Left renal pelvis (tissue), 4 donors: ENCODE measurements at regions not wholly inside any gene's neighbourhood (a gene's known extent, or its start where the extent isn't known, plus 50 kb on each side); places are given as distances from the start of the nearest gene placed in this dataset.

Experiments
- DNase-seq, 4 donors: peaks; one replicate each; pipeline ENCODE4 v3.0.0-alpha.2; 2013; ENCODE audit warnings: low read depth in 4 of 4, low spot score in 3 of 4

DNA sequence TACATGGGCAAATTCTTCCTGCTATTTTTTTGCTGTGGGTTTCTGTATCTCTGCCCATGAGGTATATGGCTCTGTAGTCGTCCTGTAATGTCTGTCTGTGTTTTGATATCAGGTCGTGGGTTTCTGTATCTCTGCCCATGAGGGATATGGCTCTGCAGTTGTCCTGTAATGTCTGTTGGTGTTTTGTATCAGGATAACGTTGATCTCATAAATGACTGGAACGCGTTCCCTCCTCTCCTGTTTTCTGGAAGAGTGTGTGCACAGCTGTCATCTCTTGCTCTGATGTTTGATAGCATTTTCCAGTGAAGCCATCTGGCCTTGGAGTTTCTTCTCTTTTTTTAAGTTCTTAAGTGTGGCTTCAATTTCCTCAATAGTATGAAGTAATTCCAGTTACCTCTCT lies 57.2 kb downstream of the SOX1 start:
- DNase-seq, result no peak

DNA sequence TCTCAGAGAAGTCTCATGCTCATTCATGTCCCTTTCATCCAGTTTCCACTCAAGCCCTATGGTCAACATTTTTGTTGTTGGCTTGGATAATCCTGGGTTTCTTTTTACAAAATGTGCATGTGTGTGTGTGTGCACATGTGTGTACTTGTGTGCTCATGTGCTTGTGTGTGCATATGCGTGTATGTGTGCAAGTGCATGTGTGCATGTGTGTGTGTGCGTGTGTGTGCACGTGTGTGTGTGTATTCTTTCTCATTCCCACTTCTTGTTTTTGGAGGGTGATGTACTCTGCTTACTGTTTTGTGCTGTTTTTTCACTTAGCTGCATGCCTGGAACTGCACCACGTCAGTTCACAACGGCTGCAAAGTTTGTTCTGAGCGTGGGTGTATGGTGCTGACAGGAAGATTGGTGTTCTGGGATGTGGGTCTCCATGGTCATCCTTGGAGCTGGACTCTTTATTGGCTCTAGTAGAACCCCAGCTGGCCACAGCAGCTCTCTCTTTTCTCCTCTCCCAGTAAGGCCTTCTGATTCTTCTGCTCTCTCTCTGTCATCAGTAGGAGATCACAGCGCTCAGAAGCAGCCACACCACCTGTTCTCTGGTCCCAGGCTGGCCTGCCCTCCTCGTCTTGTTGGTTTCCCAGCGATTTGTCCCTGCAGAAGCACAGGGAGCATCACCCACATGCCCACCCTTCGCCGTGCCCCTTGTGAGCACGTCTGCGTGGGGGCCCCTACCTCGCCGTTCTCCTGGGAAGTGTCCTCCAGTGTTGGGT lies 60.8 kb downstream of the SOX1 start:
- DNase-seq, result no peak

DNA sequence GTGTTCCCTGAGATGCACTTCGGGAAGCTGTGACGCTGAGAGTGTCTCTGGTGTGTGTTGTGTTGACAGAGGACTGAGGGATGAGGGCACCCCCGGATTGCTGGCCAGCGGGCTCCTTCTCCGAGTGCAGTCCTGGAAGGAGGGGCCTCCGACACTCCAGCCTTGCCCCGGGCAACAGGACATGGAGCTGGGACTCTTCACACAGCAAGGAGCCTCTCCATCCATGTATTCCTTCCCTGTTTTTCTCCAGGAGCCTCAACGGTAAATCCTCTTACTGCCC lies 61.3 kb downstream of the SOX1 start:
- no peak for DNase-seq

DNA sequence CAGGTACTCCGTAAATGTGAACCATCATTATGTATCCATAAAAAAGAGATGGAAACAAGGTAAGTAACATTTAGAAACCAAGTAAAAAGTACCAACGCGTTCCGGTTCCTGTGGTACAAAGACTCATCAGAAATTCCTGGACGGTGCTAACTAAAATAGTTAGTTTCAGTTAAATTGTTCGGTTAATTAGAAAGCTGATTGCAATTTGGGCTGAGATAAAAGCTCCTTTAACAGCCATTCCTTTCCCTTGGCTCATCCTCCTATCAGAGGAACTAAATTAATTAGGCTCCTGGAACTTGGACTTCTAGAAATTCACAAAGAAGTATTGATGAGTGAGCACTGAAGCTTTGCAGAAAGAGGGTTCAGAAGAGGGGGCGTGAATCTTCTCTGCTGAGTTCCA lies 63.5 kb downstream of the SOX1 start:
- DNase-seq, result no peak

DNA sequence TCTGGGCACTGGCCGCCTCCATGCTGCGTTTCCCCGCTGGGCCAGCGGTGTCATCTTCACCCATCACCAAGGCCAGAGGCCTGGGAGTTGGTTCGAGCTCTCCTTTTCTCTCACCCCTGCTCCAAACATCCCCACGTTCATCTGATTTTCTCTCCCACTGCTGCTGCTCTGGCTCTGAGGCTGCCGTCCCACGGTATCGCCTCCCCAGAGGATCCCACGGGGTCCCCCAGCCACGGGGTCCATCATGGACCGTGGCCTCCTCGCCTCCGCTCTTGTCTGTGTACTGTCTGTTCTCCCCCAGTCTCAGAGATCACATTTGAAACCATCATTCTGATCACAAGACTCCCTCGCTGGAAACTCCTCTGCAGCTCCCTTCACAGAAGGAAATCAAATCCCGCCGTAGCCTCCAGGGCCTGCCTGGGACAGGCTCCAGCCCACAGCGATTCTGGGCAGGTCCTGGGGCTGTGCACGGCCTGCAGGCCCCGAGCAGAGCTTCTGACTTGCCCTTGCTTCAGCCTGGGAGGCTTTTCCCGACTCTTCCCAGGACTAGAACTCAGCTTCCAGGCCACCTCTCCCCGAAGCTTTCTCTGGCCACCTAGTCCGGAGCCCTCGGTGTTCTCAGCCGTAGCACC lies 64.2 kb downstream of the SOX1 start:
- no peak for DNase-seq

DNA sequence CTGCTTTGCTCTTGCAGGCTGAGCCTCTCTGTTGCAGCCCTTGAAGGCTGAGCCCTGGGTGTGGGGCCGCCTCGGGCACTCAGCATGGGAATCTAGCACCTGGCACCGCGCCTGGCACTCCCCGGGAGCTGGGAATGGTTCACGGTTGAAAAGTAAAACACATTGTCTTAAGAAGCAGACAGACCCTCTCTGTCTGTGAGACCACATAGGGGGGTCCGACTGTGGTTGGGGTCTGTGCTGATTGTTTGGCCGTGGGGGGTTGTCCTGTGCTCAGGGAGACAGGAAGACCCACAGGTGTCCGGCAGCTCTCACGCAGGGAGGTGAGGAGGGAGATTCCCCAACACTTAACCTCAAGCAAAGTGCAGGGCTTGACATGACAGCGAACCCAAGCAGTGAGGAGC lies 64.8 kb downstream of the SOX1 start:
- DNase-seq, result no peak

DNA sequence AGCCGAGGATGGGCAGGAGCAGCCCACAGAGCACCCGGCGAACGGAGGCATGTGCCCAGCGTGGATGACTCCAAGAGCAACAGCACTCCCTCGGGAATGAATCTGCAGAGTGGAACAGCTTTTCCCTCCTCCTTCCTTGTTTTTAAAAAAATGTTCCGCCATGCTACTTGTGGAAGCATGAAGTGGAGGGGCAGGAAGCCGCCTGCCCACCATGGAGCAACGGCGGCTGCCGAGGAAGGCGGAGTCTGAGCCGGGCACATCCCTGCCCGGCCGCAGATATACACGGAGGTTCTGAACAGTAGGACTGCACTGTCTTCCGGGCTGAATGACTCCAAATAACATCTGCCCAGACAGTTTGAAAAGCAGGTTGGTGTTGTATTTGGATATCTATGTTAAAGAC lies 65.2 kb downstream of the SOX1 start:
- no peak for DNase-seq

DNA sequence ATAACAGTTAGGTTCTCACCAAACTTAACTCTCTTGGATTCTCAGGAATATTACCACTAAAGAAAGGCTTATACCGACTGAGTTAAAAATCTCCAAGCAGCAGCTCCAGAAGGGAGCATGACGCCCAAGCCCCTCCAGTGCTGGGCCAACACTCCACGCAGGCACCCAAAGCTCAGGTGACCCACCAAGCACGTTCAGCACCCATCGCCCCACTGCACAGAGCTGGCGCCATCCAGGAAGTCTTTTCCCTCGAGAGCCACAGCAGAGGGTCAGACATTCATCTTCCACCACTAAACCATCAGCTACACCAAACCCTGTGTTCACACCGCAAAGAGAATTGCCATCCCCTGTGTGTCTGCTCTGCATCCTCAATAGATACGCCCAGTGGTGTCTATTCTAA lies 65.7 kb downstream of the SOX1 start:
- DNase-seq, result no peak

DNA sequence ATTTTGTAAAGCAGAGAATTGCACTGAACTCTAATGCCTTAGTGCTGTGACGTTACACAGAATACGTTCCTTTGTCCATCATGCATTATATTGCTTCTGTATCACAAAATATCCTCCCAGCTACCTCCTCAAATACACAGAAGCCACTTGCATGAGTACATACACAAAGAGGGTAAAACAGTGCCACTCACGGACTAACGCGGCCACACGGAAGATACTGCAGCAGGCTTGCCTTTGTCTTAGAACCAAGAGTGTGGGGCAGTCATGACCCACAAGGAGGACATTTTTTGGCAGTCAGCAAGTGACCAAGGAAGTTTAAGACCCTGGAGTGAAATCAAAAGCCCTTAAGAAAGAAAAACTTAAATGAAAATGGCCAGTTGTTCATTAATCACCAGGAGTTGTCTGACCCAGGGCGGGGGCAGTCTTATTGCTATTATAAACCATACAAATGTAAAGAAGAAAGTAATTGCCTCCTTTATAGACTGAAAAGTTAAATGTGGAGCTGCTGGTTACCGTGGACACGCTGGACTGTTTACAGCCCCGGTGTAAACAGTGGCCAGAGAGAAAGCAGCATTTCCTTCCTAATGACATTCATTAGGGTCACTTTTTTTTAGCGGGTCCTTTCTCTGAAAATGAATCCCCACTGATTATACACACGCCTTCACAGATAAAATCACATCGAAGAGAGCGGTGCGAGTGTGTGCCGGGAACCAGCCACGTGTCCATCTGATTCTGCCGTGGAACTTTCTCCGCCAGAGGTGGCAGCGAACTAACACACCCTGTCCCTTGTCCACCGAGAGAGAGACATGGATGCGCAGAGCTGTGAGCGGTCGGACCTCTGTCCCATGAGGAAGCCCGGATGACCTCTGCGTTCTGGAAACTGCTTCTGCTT lies 66.8 kb downstream of the SOX1 start:
- DNase-seq, result no peak

DNA sequence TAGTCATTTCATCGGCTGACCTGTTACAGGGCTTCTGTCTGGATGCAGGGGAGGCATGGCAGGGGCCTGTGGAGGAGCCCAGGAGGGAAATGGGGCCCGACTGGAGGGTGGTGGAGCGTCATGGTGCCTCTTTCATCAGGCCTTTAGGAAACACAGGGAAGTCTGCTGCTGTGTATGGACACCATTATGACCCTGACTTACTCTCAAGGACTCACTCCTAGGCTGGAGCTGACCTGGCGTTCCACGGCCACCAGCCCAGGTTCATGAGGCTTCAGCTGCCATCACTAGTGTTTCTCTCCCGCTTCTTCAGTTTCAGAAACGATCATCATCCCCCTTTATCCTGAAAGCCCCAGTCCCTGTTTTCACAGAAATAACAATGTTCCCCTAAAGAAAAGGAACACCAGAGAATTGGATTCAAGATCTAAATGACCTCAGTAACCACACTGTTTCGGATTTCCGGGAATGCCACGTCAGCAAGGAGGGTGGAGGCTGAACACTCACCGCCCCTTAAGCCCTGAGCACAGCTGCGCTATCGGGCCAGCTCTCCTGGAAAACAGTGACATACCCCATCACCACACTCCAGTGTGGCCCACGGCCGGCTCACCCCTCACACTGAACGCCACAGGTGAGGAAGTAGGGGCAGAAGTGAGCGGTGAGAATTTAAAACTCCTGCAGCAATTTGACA lies 67.6 kb downstream of the SOX1 start:
- DNase-seq, result no peak

DNA sequence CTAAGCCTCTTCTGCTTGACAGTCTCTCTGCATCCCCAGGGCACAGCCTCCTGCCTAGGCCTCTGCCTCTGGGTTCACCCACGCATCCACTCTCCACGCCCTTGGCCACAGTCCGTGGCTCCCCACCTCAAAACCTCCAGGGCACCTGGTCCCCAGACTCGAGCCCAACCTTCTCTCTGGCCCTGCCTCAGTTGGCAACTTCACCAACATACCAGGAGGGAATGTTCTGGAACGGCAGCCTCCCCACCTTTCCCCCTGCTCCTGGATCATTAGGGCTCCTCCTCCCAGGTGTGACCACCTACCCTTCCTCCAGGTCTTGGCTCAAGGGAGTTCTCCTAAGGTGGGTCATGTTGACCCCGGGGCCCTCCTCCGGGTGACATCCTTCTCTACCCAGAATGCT lies 69.1 kb downstream of the SOX1 start:
- DNase-seq, result no peak

DNA sequence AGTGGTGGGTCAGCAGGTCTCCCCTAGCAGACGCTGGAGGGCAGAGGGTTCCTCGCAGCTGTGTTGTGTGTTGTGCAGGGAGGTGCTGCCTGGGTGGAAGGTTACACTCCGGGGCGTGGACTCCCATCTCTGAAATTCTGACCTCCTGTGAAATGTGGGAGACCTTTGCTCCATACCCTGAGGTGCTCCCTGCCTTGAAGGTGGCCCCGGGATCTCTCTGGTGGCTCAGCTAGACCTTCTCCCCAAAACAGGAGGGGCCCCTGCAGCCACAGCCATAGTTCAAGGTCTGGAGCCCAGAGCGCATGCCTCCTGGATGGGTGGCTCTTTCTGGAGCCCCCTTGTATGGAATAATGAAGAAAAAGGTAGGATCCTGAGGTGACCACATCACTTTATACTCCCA lies 70.2 kb downstream of the SOX1 start:
- no peak for DNase-seq

DNA sequence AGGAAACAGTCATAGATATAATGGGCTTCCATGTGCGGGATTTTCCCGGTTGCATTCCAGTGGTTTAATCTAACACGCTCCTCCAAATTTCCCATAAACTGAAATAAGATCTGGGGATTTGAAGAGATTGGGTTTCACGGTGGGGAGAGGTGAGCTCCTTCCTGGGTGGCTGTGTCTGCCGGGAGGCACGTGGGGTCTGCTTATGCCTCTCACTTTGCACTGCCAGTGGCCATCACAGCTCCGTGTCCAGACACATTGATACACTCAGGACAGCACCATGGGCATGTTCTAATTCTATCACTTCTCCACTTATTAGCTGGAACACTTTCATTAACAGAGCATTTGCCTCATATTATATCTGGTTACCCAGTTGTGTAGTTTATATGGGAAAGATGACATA lies 73.4 kb downstream of the SOX1 start:
- no peak for DNase-seq

DNA sequence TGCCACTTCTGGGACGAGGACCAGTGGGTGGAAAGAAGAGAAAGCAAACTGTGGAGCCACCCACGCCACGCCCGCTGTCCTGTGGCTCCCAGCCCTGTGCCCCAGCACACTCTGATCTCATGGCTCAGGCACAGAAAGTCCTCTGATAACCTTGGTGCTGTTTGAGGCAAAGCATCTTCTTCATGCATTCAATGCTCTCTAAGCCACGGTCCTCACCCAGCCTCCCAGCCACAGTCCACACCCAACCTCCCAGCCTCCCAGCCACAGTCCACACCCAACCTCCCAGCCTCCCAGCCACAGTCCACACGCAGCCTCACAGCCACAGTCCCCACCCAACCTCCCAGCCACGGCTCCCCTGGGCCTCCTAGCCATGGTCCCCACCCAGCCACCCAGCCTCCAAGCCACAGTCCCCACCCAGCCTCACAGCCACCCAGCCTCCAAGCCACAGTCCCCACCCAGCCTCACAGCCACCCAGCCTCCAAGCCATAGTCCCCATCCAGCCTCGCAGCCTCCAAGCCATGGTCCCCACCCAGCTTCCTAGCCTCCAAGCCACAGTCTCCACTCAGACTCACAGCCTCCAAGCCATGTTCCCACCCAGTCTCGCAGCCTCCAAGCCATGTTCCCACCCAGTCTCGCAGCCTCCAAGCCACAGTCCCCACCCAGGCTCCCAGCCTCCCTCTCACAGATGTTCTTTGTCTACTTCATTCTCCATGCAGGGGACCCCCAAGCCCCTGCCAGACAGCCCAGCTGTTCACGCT lies 74.9 kb downstream of the SOX1 start:
- no peak for DNase-seq

DNA sequence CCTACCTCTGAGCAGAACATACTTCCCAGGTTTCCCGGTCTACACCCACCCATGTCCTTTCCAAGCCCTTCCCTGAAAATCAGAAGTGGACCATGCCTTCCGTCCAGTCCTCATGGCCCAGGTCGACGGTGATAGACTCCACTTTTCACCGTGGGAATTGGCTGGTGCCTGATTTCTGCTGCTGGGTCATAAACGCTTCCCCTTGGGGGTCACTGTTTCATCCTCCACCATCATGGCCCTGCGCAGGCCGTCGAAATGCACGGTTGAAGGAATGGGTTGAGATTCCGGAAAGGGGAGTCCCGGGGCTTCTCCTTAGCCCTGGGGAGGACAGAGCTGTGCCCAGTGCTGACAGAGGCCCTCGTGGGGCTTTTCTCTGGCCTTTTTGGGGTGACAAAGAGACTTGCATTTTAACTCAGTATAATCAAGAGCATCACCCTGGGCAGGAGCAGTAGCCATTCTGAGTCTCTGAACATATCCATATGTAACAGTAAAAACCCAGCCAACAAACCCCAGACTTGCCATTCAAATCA lies 75.5 kb downstream of the SOX1 start:
- DNase-seq, result no peak

DNA sequence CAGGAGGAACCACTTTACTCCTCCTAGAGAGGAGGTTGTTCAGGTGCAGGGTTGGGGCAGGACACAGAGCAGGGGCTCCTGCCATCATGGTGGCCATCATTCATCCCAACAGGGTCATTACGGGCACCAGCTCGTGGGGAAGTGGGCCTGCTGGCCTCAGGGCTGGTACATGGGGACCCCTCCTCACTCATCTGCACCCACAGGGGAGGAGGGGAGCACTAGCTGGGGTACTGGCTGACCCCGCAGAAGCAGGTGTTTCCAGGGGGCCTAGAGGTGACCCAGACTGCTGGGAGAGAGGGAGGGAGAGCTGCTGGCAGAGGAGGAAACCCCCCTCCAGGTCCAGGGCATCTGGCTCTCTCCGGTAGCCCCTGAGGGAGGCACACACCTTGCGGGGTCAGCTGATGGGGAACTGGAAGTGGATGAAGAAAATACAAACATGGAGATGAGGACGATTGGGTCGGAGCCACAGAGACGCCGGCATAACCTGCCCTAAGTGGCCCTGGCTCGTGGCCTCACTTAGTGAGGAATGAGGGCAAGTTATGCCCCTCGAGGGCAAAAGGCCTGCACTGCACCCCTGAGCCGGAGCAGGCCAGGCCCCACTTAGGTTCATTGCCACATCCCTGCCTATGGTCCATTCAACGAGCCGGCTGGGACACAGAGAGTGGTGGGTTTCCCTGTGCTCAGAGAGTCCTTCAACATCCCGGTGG lies 76.2 kb downstream of the SOX1 start:
- no peak for DNase-seq

DNA sequence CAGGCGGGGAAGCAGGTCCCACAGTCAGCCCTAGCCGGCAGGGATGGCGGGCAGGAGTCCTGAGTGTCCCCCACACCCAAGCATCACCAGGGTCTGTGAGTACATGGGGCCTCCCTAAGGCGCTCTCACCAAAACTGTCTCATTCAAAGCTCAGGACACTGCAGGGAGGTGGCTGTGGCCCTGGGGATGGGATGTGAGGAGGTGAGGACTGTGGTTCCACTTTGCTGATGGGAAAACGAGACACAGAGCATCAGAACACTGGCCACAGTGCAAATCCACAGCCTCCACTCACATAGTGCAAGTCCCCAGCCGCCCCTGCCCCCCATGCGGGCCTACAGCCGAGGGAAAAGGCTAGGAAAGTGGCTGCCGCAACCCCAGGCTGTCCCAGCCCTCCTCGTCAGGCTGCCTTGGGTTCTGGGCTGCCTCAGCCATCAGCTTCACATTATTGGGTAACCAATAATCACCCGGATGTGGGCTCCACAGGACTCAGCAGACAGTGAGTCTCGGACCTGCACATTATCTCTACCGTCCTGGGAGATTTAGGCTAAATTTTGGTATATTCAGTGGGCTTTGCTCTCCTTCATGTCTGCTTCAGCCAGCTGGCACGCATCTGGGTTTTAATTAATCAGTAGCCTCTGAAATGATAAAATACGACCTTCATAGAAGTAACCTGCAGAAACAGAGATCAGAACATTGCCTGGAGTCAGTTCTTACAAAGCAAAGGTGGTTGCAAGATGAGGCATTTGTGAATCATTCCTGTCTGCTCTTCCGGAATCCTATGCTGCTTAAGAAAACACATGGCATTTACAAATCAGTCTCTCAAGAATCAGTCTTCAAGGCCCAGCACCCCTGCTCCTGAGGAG lies 77.0 kb downstream of the SOX1 start:
- no peak for DNase-seq

DNA sequence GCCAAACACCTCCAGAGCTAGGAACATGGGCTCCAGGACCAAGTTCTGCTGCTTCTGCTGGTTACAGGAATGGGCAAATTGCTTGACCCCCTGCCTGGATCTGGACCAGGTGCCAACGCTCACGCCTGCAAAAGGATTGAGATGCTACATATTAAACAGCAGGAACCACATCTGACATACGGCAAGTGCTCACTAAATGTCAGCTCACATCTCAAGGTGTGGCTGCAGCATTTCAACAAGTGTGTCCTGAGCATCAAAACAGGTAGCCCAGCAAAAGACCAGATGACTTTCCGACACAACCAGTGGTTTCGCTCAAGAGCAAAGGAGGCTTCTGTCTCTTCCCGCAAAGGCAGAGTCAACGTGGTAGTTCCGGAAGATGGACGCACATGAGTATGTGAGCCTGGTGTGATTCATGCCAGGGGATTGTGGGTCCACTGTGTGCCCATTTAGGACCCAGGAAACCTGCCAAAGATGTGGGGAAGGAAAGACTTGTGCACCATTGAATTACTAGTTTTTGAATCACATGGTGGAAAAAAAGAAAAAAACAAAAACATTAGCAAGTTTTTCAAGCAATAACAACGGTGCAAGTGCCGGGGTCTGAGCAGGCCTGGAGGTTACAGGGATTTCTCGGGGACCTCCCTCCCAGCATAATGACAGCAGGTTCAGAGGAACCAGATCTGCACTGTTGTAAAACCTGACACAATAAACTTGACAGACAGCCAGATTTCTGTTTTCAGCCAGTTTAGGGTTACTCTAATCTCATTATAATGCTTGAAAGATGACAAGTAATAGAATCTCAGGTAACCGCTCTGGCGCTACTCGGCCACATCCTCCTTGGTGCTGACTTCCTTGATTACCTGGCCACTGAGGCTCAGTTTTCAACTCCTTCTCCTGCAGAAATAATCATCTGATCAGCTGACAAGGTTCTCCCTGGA lies 77.9 kb downstream of the SOX1 start:
- DNase-seq, result no peak
